ENCODE measurements at regions not wholly inside any gene's neighbourhood (a gene's known extent, or its start where the extent isn't known, plus 50 kb on each side); places are given as distances from the start of the nearest gene placed in this dataset.

DNA sequence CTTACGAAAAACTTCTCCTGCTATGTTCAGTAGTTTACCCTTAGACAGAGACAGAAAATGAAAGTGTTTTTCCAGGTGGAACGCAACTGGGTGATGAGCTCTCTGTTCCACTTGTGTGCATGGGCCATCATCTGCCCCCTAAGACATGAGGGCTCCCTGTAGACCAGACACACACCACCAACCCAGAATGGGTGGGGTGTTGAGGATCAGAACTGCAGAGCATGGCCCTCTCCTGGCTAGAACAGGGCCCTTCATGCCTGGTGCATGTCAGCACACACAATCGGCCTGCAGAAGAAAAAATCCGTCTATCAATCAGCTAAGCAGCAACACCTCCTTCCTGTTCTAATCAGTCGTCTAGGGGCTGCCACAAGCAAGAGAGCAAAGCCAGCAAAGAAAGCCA is 186.2 kb upstream of the INHBA start:
- H3K4me1 Mint-ChIP-seq: peaks cover 3% of the 10 kb centered on the region
- no peak overlapping the region for H3K4me3 ChIP-seq (ENCODE audit: low read length)
- DNase-seq: no peak
- H3K9ac ChIP-seq (ENCODE audit: extremely low read depth, low read length, poor library complexity, severe bottlenecking): no peak overlapping the region
- H3K27ac ChIP-seq (ENCODE audit: low read depth, low read length): no peak overlapping the region
- H3K36me3 ChIP-seq (ENCODE audit: control insufficient read depth, insufficient read depth, low read length): no peaks in the 10 kb centered on the region
- TF ChIP-seq, protein P1, sequence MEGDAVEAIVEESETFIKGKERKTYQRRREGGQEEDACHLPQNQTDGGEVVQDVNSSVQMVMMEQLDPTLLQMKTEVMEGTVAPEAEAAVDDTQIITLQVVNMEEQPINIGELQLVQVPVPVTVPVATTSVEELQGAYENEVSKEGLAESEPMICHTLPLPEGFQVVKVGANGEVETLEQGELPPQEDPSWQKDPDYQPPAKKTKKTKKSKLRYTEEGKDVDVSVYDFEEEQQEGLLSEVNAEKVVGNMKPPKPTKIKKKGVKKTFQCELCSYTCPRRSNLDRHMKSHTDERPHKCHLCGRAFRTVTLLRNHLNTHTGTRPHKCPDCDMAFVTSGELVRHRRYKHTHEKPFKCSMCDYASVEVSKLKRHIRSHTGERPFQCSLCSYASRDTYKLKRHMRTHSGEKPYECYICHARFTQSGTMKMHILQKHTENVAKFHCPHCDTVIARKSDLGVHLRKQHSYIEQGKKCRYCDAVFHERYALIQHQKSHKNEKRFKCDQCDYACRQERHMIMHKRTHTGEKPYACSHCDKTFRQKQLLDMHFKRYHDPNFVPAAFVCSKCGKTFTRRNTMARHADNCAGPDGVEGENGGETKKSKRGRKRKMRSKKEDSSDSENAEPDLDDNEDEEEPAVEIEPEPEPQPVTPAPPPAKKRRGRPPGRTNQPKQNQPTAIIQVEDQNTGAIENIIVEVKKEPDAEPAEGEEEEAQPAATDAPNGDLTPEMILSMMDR (conservative IDR thresholded peaks at IDR 0.05): no peak
- H3K27me3 Mint-ChIP-seq (ENCODE audit: insufficient read depth): no peaks in the 10 kb centered on the region
- no peak overlapping the region for H3K27ac Mint-ChIP-seq
- WGBS, 2 experiments (ENCODE audit: insufficient coverage in 1 of 2, insufficient read length in 1 of 2): 79 to 100% methylated on average over 1 to 5 of the region's 5 CpGs
- H3K36me3 Mint-ChIP-seq (ENCODE audit: low read depth): no peaks in the 10 kb centered on the region
- H3K9me3 ChIP-seq (ENCODE audit: control insufficient read depth, low read length): no peaks in the 10 kb centered on the region
- no peak overlapping the region for H3K4me3 Mint-ChIP-seq
- H3K9me3 Mint-ChIP-seq: no peaks in the 10 kb centered on the region
- H3K4me1 ChIP-seq (ENCODE audit: control insufficient read depth, insufficient read depth, low read length): peaks cover 3% of the 10 kb centered on the region
- H3K27me3 ChIP-seq (ENCODE audit: control insufficient read depth, insufficient read depth, low read length, poor library complexity, severe bottlenecking): no peaks in the 10 kb centered on the region

GRCh38 chr7:41887416-41887815 is 184.5 kb upstream of the INHBA start:
- no peak overlapping the region for H3K4me3 Mint-ChIP-seq
- H3K9me3 Mint-ChIP-seq: no peaks in the 10 kb centered on the region
- H3K36me3 Mint-ChIP-seq (ENCODE audit: low read depth): no peaks in the 10 kb centered on the region
- no peak overlapping the region for H3K27ac ChIP-seq (ENCODE audit: low read depth, low read length)
- no peaks in the 10 kb centered on the region for H3K9me3 ChIP-seq (ENCODE audit: control insufficient read depth, low read length)
- H3K4me1 ChIP-seq (ENCODE audit: control insufficient read depth, insufficient read depth, low read length): peaks cover 3% of the 10 kb centered on the region
- no peak overlapping the region for H3K27ac Mint-ChIP-seq
- H3K27me3 ChIP-seq (ENCODE audit: control insufficient read depth, insufficient read depth, low read length, poor library complexity, severe bottlenecking): no peaks in the 10 kb centered on the region
- no peak for DNase-seq
- peaks cover 3% of the 10 kb centered on the region for H3K4me1 Mint-ChIP-seq
- no peak overlapping the region for H3K4me3 ChIP-seq (ENCODE audit: low read length)
- TF ChIP-seq, protein P1 (conservative IDR thresholded peaks at IDR 0.05): no peak
- no peaks in the 10 kb centered on the region for H3K36me3 ChIP-seq (ENCODE audit: control insufficient read depth, insufficient read depth, low read length)
- 88 to 89% methylated on average over 3 to 4 of the region's 4 CpGs for WGBS, 2 experiments (ENCODE audit: insufficient coverage in 1 of 2, insufficient read length in 1 of 2)
- no peak overlapping the region for H3K9ac ChIP-seq (ENCODE audit: extremely low read depth, low read length, poor library complexity, severe bottlenecking)
- H3K27me3 Mint-ChIP-seq (ENCODE audit: insufficient read depth): no peaks in the 10 kb centered on the region

DNA sequence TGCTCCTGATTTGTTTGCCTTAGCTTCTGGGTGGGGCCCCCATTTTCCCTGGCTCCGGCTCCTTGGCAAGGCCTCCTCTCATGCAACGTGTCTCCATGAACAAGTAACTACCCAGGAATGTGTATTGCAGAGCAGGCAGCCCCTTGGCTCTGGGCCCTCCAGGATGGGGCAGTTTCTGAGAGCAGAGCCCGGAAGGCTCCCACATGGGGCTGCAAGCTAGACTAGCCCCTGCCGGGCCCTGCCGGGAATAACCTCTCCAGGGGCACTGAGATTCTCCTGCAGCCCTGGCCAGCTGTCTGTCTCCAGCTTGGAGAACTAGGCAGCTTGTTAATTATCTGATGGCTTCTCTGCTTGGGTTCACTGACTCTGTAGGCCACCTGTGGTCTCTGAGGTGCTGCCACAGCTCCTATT is 184.0 kb upstream of the INHBA start:
- H3K4me1 Mint-ChIP-seq: peaks cover 3% of the 10 kb centered on the region
- no peaks in the 10 kb centered on the region for H3K9me3 Mint-ChIP-seq
- no peaks in the 10 kb centered on the region for H3K27me3 Mint-ChIP-seq (ENCODE audit: insufficient read depth)
- WGBS, 2 experiments (ENCODE audit: insufficient coverage in 1 of 2, insufficient read length in 1 of 2): 74 to 76% methylated on average over 4 to 5 of the region's 5 CpGs
- Histone ChIP-seq H3K9me3 (ENCODE audit: control insufficient read depth, low read length) (no peaks in the 10 kb centered on the region), H3K27me3 (ENCODE audit: control insufficient read depth, insufficient read depth, low read length, poor library complexity, severe bottlenecking) (no peaks in the 10 kb centered on the region), H3K36me3 (ENCODE audit: control insufficient read depth, insufficient read depth, low read length) (no peaks in the 10 kb centered on the region), H3K27ac (ENCODE audit: low read depth, low read length) (no peak overlapping the region), H3K9ac (ENCODE audit: extremely low read depth, low read length, poor library complexity, severe bottlenecking) (no peak overlapping the region), H3K4me1 (ENCODE audit: control insufficient read depth, insufficient read depth, low read length) (peaks cover 3% of the 10 kb centered on the region), H3K4me3 (ENCODE audit: low read length) (no peak overlapping the region)
- DNase-seq: peak; percentile 78
- no peaks in the 10 kb centered on the region for H3K36me3 Mint-ChIP-seq (ENCODE audit: low read depth)
- H3K27ac Mint-ChIP-seq: no peak overlapping the region
- TF ChIP-seq, protein P1 (conservative IDR thresholded peaks at IDR 0.05): no peak
- no peak overlapping the region for H3K4me3 Mint-ChIP-seq

All from endodermal cell (in vitro differentiated cells).